ENCODE measurements at regions not wholly inside any gene's neighbourhood (a gene's known extent, or its start where the extent isn't known, plus 50 kb on each side); places are given as distances from the start of the nearest gene placed in this dataset.

- in situ Hi-C loops (cut with MboI) (no loop called here), intact Hi-C loops (cut with micrococcal nuclease; ENCODE audit: unreplicated experiment) (no loop called here)
- no peaks in the 10 kb centered on the region for H4K20me1 ChIP-seq (ENCODE audit: control insufficient read depth, insufficient read depth)
- DNase-seq (ENCODE audit: low read depth, low spot score), result no peak
- H2AFZ ChIP-seq (ENCODE audit: control insufficient read depth, low read depth, low read length), result no peak overlapping the region
- ChIA-PET SMC1A (ENCODE audit: uncharacterized antibody, unreplicated experiment) (no interaction called here), RAD21 (ENCODE audit: unreplicated experiment) (no interaction called here), CTCF (no interaction called here), POLR2A (no interaction called here)
- TF ChIP-seq RELA (IDR thresholded peaks at IDR 0.05; ENCODE audit: borderline replicate concordance, partially characterized antibody) (no peak), CREM (IDR thresholded peaks at IDR 0.05; ENCODE audit: low read depth) (no peak), HDAC2 (IDR thresholded peaks at IDR 0.05) (no peak), HDGF (IDR thresholded peaks at IDR 0.05) (no peak), FOS (IDR thresholded peaks at IDR 0.05; ENCODE audit: borderline replicate concordance, extremely low read depth, insufficient read length) (no peak), ZNF622 (IDR thresholded peaks at IDR 0.05) (no peak), MEF2B (IDR thresholded peaks at IDR 0.05; ENCODE audit: partially characterized antibody, poor library complexity, severe bottlenecking) (no peak), ZZZ3 (IDR thresholded peaks at IDR 0.05; ENCODE audit: control insufficient read depth, insufficient read length, low read depth) (no peak), MYB (IDR thresholded peaks at IDR 0.05; ENCODE audit: borderline replicate concordance, low read depth, low read length) (no peak), NR2F1 (conservative IDR thresholded peaks at IDR 0.05) (no peak), TCF3 (IDR thresholded peaks at IDR 0.05; ENCODE audit: borderline replicate concordance, insufficient read depth, low read depth, low read length) (no peak), RUNX3 (IDR thresholded peaks at IDR 0.05; ENCODE audit: low read length) (no peak), ESRRA (IDR thresholded peaks at IDR 0.05; ENCODE audit: low read length) (no peak)
- TF ChIP-seq, protein P1, sequence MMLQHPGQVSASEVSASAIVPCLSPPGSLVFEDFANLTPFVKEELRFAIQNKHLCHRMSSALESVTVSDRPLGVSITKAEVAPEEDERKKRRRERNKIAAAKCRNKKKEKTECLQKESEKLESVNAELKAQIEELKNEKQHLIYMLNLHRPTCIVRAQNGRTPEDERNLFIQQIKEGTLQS (IDR thresholded peaks at IDR 0.05; ENCODE audit: borderline replicate concordance, extremely low read depth, low read depth, low read length), result no peak
- TF ChIP-seq, protein P2, sequence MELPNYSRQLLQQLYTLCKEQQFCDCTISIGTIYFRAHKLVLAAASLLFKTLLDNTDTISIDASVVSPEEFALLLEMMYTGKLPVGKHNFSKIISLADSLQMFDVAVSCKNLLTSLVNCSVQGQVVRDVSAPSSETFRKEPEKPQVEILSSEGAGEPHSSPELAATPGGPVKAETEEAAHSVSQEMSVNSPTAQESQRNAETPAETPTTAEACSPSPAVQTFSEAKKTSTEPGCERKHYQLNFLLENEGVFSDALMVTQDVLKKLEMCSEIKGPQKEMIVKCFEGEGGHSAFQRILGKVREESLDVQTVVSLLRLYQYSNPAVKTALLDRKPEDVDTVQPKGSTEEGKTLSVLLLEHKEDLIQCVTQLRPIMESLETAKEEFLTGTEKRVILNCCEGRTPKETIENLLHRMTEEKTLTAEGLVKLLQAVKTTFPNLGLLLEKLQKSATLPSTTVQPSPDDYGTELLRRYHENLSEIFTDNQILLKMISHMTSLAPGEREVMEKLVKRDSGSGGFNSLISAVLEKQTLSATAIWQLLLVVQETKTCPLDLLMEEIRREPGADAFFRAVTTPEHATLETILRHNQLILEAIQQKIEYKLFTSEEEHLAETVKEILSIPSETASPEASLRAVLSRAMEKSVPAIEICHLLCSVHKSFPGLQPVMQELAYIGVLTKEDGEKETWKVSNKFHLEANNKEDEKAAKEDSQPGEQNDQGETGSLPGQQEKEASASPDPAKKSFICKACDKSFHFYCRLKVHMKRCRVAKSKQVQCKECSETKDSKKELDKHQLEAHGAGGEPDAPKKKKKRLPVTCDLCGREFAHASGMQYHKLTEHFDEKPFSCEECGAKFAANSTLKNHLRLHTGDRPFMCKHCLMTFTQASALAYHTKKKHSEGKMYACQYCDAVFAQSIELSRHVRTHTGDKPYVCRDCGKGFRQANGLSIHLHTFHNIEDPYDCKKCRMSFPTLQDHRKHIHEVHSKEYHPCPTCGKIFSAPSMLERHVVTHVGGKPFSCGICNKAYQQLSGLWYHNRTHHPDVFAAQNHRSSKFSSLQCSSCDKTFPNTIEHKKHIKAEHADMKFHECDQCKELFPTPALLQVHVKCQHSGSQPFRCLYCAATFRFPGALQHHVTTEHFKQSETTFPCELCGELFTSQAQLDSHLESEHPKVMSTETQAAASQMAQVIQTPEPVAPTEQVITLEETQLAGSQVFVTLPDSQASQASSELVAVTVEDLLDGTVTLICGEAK (IDR thresholded peaks at IDR 0.05; ENCODE audit: borderline replicate concordance), result no peak
- TF ChIP-seq, protein P3, sequence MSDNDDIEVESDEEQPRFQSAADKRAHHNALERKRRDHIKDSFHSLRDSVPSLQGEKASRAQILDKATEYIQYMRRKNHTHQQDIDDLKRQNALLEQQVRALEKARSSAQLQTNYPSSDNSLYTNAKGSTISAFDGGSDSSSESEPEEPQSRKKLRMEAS (IDR thresholded peaks at IDR 0.05; ENCODE audit: low read depth, low read length), result no peak
- H3K4me1 ChIP-seq (ENCODE audit: control insufficient read depth, insufficient read depth, low read length), result no peaks in the 10 kb centered on the region
- BruUV-seq (replicated peaks), result no TSS peak
- ATAC-seq, result no peak
- no peaks in the 10 kb centered on the region for H3K79me2 ChIP-seq (ENCODE audit: control insufficient read depth, insufficient read depth, low read length)
- WGBS (ENCODE audit: insufficient coverage, insufficient replicate concordance, low lambda C conversion rate, missing lambda C conversion rate), result 61% methylated on average over 6 of the region's 7 CpGs
- FAIRE-seq, result no peak
- H3K36me3 ChIP-seq (ENCODE audit: control insufficient read depth in 2 of 2, insufficient read depth in 2 of 2, low read length in 1 of 2), result no peaks in the 10 kb centered on the region
- no peaks in the 10 kb centered on the region for H3K27me3 ChIP-seq (replicated peaks in 1 of 2; ENCODE audit: control insufficient read depth in 2 of 2, insufficient read depth in 2 of 2, low read length in 1 of 2)
- no peak overlapping the region for H3K4me2 ChIP-seq (ENCODE audit: control insufficient read depth, insufficient read depth)
- no peak overlapping the region for H3K4me3 ChIP-seq
- H3K9ac ChIP-seq (ENCODE audit: control insufficient read depth, insufficient read depth, low read length), result no peak overlapping the region
- no peak overlapping the region for H3K27ac ChIP-seq (ENCODE audit: control insufficient read depth, insufficient read depth)
- no peaks in the 10 kb centered on the region for H3K9me3 ChIP-seq (replicated peaks; ENCODE audit: control insufficient read depth, insufficient read depth, low read length)
Measured at GRCh38 chr2:234858145-234858544, 93.7 kb upstream of the SH3BP4 start.
